ENCODE measurements at regions not wholly inside any gene's neighbourhood (a gene's known extent, or its start where the extent isn't known, plus 50 kb on each side); places are given as distances from the start of the nearest gene placed in this dataset.

DNA sequence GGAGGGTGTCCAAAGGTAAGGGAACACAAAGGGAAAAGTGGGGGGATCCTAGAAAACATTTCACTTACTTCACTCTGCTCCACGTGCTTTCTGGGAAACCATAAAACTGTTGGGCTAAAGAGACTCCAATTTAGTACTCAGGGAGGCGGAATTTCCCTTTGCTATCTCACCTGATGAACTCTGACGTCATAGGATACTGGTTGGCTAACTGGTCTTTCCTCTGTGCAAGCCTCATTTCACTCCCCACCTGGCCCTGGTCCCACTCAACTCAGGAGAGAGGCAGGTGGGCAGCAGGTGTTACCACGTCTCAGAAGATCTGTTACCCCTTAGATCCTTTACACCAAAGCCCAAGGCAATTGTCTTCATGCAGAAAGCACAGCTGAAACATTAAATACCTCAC is 51.8 kb upstream of the PMAIP1 start:
- TF ChIP-seq, protein P1, sequence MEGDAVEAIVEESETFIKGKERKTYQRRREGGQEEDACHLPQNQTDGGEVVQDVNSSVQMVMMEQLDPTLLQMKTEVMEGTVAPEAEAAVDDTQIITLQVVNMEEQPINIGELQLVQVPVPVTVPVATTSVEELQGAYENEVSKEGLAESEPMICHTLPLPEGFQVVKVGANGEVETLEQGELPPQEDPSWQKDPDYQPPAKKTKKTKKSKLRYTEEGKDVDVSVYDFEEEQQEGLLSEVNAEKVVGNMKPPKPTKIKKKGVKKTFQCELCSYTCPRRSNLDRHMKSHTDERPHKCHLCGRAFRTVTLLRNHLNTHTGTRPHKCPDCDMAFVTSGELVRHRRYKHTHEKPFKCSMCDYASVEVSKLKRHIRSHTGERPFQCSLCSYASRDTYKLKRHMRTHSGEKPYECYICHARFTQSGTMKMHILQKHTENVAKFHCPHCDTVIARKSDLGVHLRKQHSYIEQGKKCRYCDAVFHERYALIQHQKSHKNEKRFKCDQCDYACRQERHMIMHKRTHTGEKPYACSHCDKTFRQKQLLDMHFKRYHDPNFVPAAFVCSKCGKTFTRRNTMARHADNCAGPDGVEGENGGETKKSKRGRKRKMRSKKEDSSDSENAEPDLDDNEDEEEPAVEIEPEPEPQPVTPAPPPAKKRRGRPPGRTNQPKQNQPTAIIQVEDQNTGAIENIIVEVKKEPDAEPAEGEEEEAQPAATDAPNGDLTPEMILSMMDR (IDR thresholded peaks at IDR 0.05), result no peak
- TF ChIP-seq POLR2A (IDR thresholded peaks at IDR 0.05), result no peak
